Panc1 (cell line): ENCODE measurements at regions not wholly inside any gene's neighbourhood (a gene's known extent, or its start where the extent isn't known, plus 50 kb on each side); places are given as distances from the start of the nearest gene placed in this dataset.

Experiments used
- ATAC-seq: fragments of 200-7000 bp; cut with Tn5 transposase; 2 replicates; pipeline ENCODE4 v1.9.1; 2020; ENCODE audit warnings: mild to moderate bottlenecking, moderate library complexity
- BruUV-seq: library from RNA; stranded (reverse); fragments of 400-500 nt; replicated peaks from 2 replicates; lab custom pipeline; 2021; lab: Mats Ljungman, UMichigan
- CTCF ChIA-PET: fragments of 300-600 bp; sonication (Branson Sonifier 250); formaldehyde crosslinking; loops from one replicate; lab custom pipeline; 2022; ENCODE audit warnings: antibody characterized with exemption; lab: Charles Lee
- POLR2A ChIA-PET: fragments of 300-600 bp; sonication (Branson Sonifier 250); formaldehyde crosslinking; loops from one replicate; lab custom pipeline; 2022; ENCODE audit warnings: antibody characterized with exemption; lab: Charles Lee
- DNase-seq: peaks from one replicate; pipeline ENCODE4 v3.0.0-alpha.2; 2010; ENCODE audit warnings: low read depth, low spot score
- H3K27ac ChIP-seq: 2 replicates; pipeline ENCODE4 v1.5.1; 2011; ENCODE audit warnings: mild to moderate bottlenecking, low read length, inconsistent platforms
- H3K27me3 ChIP-seq: fragments of 200-500 bp; sonication (Bioruptor generic); 2 replicates; pipeline ENCODE4 v1.6.0; 2014; ENCODE audit warnings: low read length, inconsistent platforms; ENCODE audit not compliant: control insufficient read depth, insufficient read depth
- H3K36me3 ChIP-seq: fragments of 200-500 bp; sonication (Bioruptor generic); 2 replicates; pipeline ENCODE4 v1.5.1; 2014; ENCODE audit warnings: inconsistent platforms, mild to moderate bottlenecking, low read length, moderate library complexity; ENCODE audit not compliant: control insufficient read depth, insufficient read depth
- H3K4me1 ChIP-seq: 2 replicates; pipeline ENCODE4 v1.5.1; 2011; ENCODE audit warnings: inconsistent platforms, mild to moderate bottlenecking, low read length, moderate library complexity; ENCODE audit not compliant: control insufficient read depth, insufficient read depth
- H3K4me3 ChIP-seq, 2 experiments: 2 replicates each; pipeline ENCODE4 v1.5.1; 2011 to 2012; ENCODE audit warnings: low read depth in 2 of 2, low read length in 2 of 2, mild to moderate bottlenecking in 2 of 2, inconsistent platforms in 1 of 2, moderate library complexity in 1 of 2
- H3K9me3 ChIP-seq: fragments of 200-500 bp; sonication (Bioruptor generic); 2 replicates; pipeline ENCODE4 v1.5.1; 2014; ENCODE audit warnings: low read depth, mild to moderate bottlenecking, inconsistent platforms, low read length, moderate library complexity; ENCODE audit not compliant: control insufficient read depth, insufficient read depth
- CTCF ChIP-seq: fragments of 450-650 bp; IDR thresholded peaks from 2 replicates; pipeline ENCODE4 v1.5.1; 2017; ENCODE audit warnings: mild to moderate bottlenecking
- POLR2AphosphoS5 ChIP-seq: IDR thresholded peaks from 2 replicates; pipeline ENCODE4 v1.6.1; 2012; ENCODE audit warnings: mild to moderate bottlenecking, low read depth, low read length, moderate library complexity
- REST ChIP-seq, 2 experiments: IDR thresholded peaks; 2 replicates each; pipeline ENCODE4 v1.6.1; 2011 to 2012; ENCODE audit warnings: low read depth in 2 of 2, control low read depth in 1 of 2, low read length in 1 of 2, mild to moderate bottlenecking in 1 of 2, moderate library complexity in 1 of 2; ENCODE audit not compliant: insufficient read depth in 1 of 2
- SIN3A ChIP-seq: IDR thresholded peaks from 2 replicates; pipeline ENCODE4 v1.6.1; 2012; ENCODE audit warnings: low read depth, mild to moderate bottlenecking, low read length, moderate library complexity, borderline replicate concordance; ENCODE audit not compliant: insufficient read depth
- TCF7L2 ChIP-seq: IDR thresholded peaks from 2 replicates; pipeline ENCODE4 v1.6.1; 2011; ENCODE audit warnings: mild to moderate bottlenecking, low read depth, low read length, inconsistent platforms
- in situ Hi-C: cut with HindIII; loops from 2 replicates; pipeline ENCODE4 v1.10.0; 2016; ENCODE audit warnings: low sequenced_read_pairs, low pct_unique_long_range_greater_than_20kb
- intact Hi-C: fragments of 100-400 bp; cut with micrococcal nuclease; formaldehyde crosslinking; loops from one replicate; pipeline ENCODE4 v1.10.0; 2022; ENCODE audit not compliant: unreplicated experiment

- Histone ChIP-seq H3K27me3 (peaks cover 5% of the 10 kb centered on the region; the same call in 1 of the 2 replicates), H3K4me1 (no peaks in the 10 kb centered on the region), H3K4me3 (no peak overlapping the region), H3K36me3 (no peaks in the 10 kb centered on the region), H3K9me3 (peaks cover 10% of the 10 kb centered on the region), H3K27ac (no peak overlapping the region)
- ChIA-PET CTCF (no interaction called here), POLR2A (no interaction called here)
- ATAC-seq (peak; percentile 53; the same call in 1 of the 2 replicates), DNase-seq (peak; percentile 12)
- no TSS peak for BruUV-seq
- no peak for TF ChIP-seq CTCF
- TF ChIP-seq POLR2AphosphoS5 = no peak
- no peak for TF ChIP-seq REST (IDR thresholded peaks at IDR 0.05; ENCODE audit: insufficient read depth in 1 of 2, low read depth in 2 of 2, low read length in 1 of 2)
- TF ChIP-seq TCF7L2 = no peak
- no peak for TF ChIP-seq SIN3A
- intact Hi-C loops (no loop called here), in situ Hi-C loops (no loop called here)
Observed at GRCh38 chr6:1190366-1190765, 121.5 kb upstream of the FOXQ1 start.

GRCh38 chr6:1188199-1188598, 123.7 kb upstream of the FOXQ1 start:
- POLR2A ChIA-PET = no interaction called here
- intact Hi-C loops (no loop called here), in situ Hi-C loops (no loop called here)
- Histone ChIP-seq H3K36me3 (no peaks in the 10 kb centered on the region), H3K4me3 (no peak overlapping the region), H3K27ac (no peak overlapping the region), H3K4me1 (no peaks in the 10 kb centered on the region), H3K9me3 (no peaks in the 10 kb centered on the region), H3K27me3 (peaks cover 9% of the 10 kb centered on the region)
- no TSS peak for BruUV-seq
- DNase-seq (no peak), ATAC-seq (no peak)
- TF ChIP-seq SIN3A = no peak
- no peak for TF ChIP-seq POLR2AphosphoS5
- CTCF ChIA-PET = no interaction called here

GRCh38 chr6:1187293-1188131, 124.4 kb upstream of the FOXQ1 start:
- H3K27ac ChIP-seq = no peak overlapping the region
- intact Hi-C loops = no loop called here
- no TSS peak for BruUV-seq
- ChIA-PET POLR2A (no interaction called here), CTCF (no interaction called here)
- H3K27me3 ChIP-seq = peaks cover 9% of the 10 kb centered on the region
- in situ Hi-C loops = no loop called here
- no peaks in the 10 kb centered on the region for H3K36me3 ChIP-seq
- H3K4me1 ChIP-seq = no peaks in the 10 kb centered on the region
- H3K9me3 ChIP-seq = no peaks in the 10 kb centered on the region
- DNase-seq (no peak), ATAC-seq (no peak)
- TF ChIP-seq REST (IDR thresholded peaks at IDR 0.05; ENCODE audit: insufficient read depth in 1 of 2, low read depth in 2 of 2, low read length in 1 of 2) = no peak
- TF ChIP-seq TCF7L2 = no peak
- no peak for TF ChIP-seq POLR2AphosphoS5
- TF ChIP-seq CTCF = no peak
- no peak for TF ChIP-seq SIN3A
- H3K4me3 ChIP-seq = no peak overlapping the region
